ENCODE measurements at regions not wholly inside any gene's neighbourhood (a gene's known extent, or its start where the extent isn't known, plus 50 kb on each side); places are given as distances from the start of the nearest gene placed in this dataset.

DNA sequence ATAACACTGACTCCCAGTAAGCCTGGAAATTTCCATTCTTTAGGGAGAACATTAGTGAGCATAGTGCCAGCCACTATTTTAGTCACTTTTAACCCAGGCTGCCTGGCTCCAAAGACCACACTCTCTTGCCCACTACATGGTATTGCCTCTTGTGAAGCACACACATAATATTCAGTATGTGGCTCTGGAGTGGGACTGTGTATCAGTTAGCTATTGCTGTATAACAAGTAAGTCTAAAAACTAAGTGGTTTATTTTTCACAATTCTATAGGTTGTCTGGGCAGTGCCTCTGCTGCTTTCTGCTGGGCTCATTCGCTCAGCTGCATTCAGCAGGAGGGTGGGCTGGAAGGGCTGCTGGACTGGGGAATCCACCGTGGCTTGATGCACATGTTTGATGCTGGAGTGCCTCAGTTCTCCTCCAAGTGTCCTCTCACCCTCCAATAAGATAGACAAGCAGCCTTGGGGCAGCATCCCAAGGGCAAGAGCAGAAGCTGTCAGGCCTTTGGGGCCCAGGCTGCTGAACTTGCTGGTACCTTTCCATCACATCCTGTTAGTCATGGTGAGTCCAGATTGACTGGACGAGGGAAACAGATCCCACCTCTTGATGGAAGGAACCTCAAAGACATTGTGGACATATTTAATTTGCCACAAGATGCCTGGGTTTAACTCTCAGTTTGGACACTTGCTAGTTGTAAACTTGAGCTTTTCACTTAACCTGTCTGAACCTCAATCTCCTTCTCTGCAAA lies 66.6 kb upstream of the TLE3 start:
- Histone ChIP-seq H3K4me2 (ENCODE audit: insufficient read depth, low read length) (no peak overlapping the region), H4K20me1 (replicated peaks; ENCODE audit: control insufficient read depth, insufficient read depth, low read length) (no peaks in the 10 kb centered on the region), H2AFZ (ENCODE audit: low read depth, low read length) (no peak overlapping the region), H3K4me3 (no peak overlapping the region), H3K27me3 (ENCODE audit: control insufficient read depth in 2 of 2, insufficient read depth in 2 of 2, low read length in 2 of 2) (peaks cover 0 to 66% of the 10 kb centered on the region in 2 experiments; a peak in 2 of 5 replicates), H3K9me1 (ENCODE audit: control insufficient read depth, insufficient read depth, low read length) (no peaks in the 10 kb centered on the region), H3K4me1 (replicated peaks in 1 of 2; ENCODE audit: control insufficient read depth in 2 of 2, insufficient read depth in 2 of 2, low read length in 2 of 2) (no peaks in the 10 kb centered on the region), H3K79me2 (ENCODE audit: control insufficient read depth, insufficient read depth, low read length) (no peaks in the 10 kb centered on the region), H3K36me3 (ENCODE audit: control insufficient read depth, insufficient read depth, low read length) (no peaks in the 10 kb centered on the region), H3K27ac (ENCODE audit: extremely low read depth, low read depth, low read length) (no peak overlapping the region), H3K9ac (ENCODE audit: insufficient read depth in 1 of 2, low read depth in 2 of 2, low read length in 2 of 2) (no peak overlapping the region), H3K9me3 (replicated peaks; ENCODE audit: control insufficient read depth, insufficient read depth, low read depth, low read length) (no peaks in the 10 kb centered on the region)
- FAIRE-seq, result no peak
- peak; percentile 34 for TF ChIP-seq RBM25 (IDR thresholded peaks at IDR 0.05; ENCODE audit: low read depth, low read length, severe bottlenecking)
- TF ChIP-seq RUNX1 (IDR thresholded peaks at IDR 0.05; ENCODE audit: low read depth), result no peak
- no TSS peak for BruUV-seq (replicated peaks)
- ChIA-PET CTCF (ENCODE audit: low intra/inter-chr PET ratio) (no interaction called here), POLR2A (interaction anchor here (0.7 kb wide), 1 partner anchor 17 kb away, joined by 3 read pairs; no protein-coding TSS in a partner anchor)
- in situ Hi-C loops (cut with MboI) (no loop called here), intact Hi-C loops (cut with micrococcal nuclease) (no loop called here)
- ATAC-seq, result no peak
- no peak for DNase-seq (ENCODE audit: extremely low read depth in 1 of 4, low spot score in 3 of 4)
- 0% methylated on average over 3 of the region's 3 CpGs for WGBS (ENCODE audit: insufficient coverage, low coverage, missing lambda C conversion rate)

DNA sequence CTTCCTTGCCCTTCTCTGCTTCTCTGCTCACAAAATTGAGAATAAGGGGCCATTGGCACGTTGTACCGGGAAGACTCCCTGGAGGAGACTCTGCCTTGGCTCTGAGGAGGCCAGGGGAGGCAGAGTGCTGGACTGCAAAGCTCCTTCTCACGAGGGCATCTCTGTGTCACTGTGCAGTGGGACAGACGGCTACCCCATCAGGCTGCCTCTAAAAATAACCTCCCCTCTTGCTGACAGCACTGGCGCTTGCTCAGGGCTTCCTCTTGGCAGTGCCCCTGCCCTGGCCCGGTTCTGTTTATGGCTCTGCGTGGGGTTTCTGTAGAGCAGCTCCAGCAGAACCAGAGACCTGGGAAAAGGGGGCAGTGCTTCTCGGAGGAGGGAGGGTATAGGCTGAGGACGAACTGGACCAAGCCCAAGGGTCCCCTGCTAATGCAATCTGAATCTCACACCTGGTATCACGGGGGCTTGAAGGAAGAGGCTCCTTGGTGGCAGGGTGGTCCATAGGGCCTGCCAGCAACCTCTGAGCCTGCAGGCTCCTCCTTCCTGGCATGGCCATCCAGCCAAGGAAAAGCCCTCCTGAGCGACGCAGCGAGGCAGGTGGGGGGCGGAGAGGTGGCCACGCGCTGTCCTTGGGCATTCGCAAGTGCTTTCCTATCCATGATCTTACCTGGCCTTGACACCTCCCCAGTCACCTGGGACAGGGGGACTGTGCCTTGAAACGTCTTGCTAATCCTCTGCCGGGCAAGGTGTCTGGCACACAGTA lies 63.3 kb upstream of the TLE3 start:
- no peaks in the 10 kb centered on the region for H3K9me3 ChIP-seq (replicated peaks; ENCODE audit: control insufficient read depth, insufficient read depth, low read depth, low read length)
- H3K36me3 ChIP-seq (ENCODE audit: control insufficient read depth, insufficient read depth, low read length), result no peaks in the 10 kb centered on the region
- H3K27me3 ChIP-seq (ENCODE audit: control insufficient read depth in 2 of 2, insufficient read depth in 2 of 2, low read length in 2 of 2), result peaks cover 17 to 76% of the 10 kb centered on the region in 2 experiments; a peak in 4 of 5 replicates
- no peak overlapping the region for H2AFZ ChIP-seq (ENCODE audit: low read depth, low read length)
- no peak overlapping the region; a peak in 1 of 4 replicates for H3K9ac ChIP-seq (ENCODE audit: insufficient read depth in 1 of 2, low read depth in 2 of 2, low read length in 2 of 2)
- ATAC-seq (no peak), FAIRE-seq (no peak), DNase-seq (ENCODE audit: extremely low read depth in 1 of 4, low spot score in 3 of 4) (no peak)
- H3K4me2 ChIP-seq (ENCODE audit: insufficient read depth, low read length), result no peak overlapping the region
- no peak overlapping the region for H3K4me3 ChIP-seq
- no TSS peak for BruUV-seq (replicated peaks)
- in situ Hi-C loops (cut with MboI), result no loop called here
- intact Hi-C loops (cut with micrococcal nuclease), result no loop called here
- POLR2A ChIA-PET, result interaction anchor here (0.6 to 1.0 kb wide), 2 partner anchors 274 to 302 kb away, joined by 3 to 4 read pairs; no protein-coding TSS in a partner anchor
- no peaks in the 10 kb centered on the region for H3K79me2 ChIP-seq (ENCODE audit: control insufficient read depth, insufficient read depth, low read length)
- CTCF ChIA-PET (ENCODE audit: low intra/inter-chr PET ratio), result no interaction called here
- no peak overlapping the region for H3K27ac ChIP-seq (ENCODE audit: extremely low read depth, low read depth, low read length)
- H3K4me1 ChIP-seq (replicated peaks in 1 of 2; ENCODE audit: control insufficient read depth in 2 of 2, insufficient read depth in 2 of 2, low read length in 2 of 2), result no peaks in the 10 kb centered on the region
- H3K9me1 ChIP-seq (ENCODE audit: control insufficient read depth, insufficient read depth, low read length), result no peaks in the 10 kb centered on the region
- 15% methylated on average over 19 of the region's 19 CpGs for WGBS (ENCODE audit: insufficient coverage, low coverage, missing lambda C conversion rate)
- no peaks in the 10 kb centered on the region; the same call in 1 of the 2 replicates for H4K20me1 ChIP-seq (replicated peaks; ENCODE audit: control insufficient read depth, insufficient read depth, low read length)
- TF ChIP-seq ZNF75A (CRISPR knock-in tag; IDR thresholded peaks at IDR 0.05) (no peak), HNRNPUL1 (IDR thresholded peaks at IDR 0.05; ENCODE audit: low read length) (no peak)
